Breast epithelium (tissue), 4 donors: ENCODE measurements at regions not wholly inside any gene's neighbourhood (a gene's known extent, or its start where the extent isn't known, plus 50 kb on each side); places are given as distances from the start of the nearest gene placed in this dataset.

Experiments
- DNase-seq, 2 donors: peaks; one replicate each; pipeline ENCODE4 v3.0.0-alpha.2; 2019; ENCODE audit warnings: low spot score in 2 of 2
- H3K27ac ChIP-seq, 2 donors: fragments of 200-600 bp; sonication (generic) in 1 of 2; one replicate each; pipeline ENCODE4 v1.5.1; 2016 to 2019; ENCODE audit warnings: mild to moderate bottlenecking in 1 of 2
- H3K27me3 ChIP-seq, 2 donors: fragments of 200-600 bp; sonication (generic) in 1 of 2; one replicate each; pipeline versions ENCODE4 v1.5.1 to v1.6.0; 2017 to 2019; ENCODE audit warnings: control low read depth in 1 of 2, mild to moderate bottlenecking in 1 of 2
- H3K36me3 ChIP-seq: fragments of 200-600 bp; one replicate; pipeline ENCODE4 v1.5.1; 2019
- H3K4me1 ChIP-seq, 2 donors: fragments of 200-600 bp; sonication (generic); one replicate each; pipeline ENCODE4 v1.5.1; 2016 to 2019; ENCODE audit warnings: control low read depth in 1 of 2
- H3K4me3 ChIP-seq, 3 donors: fragments of 200-600 bp; sonication (generic); 1 replicate in 2 of 3; 2 replicates in 1 of 3; pipeline ENCODE4 v1.5.1; 2016 to 2019; ENCODE audit warnings: mild to moderate bottlenecking in 3 of 3, moderate library complexity in 2 of 3
- H3K9me3 ChIP-seq, 2 donors: fragments of 200-600 bp; sonication (generic) in 1 of 2; one replicate each; pipeline ENCODE4 v1.5.1; 2016 to 2019; ENCODE audit warnings: control low read depth in 1 of 2
- CTCF ChIP-seq, 3 donors: fragments of 450-650 bp; IDR thresholded peaks; one replicate each; pipeline ENCODE4 v1.5.1; 2016 to 2017; ENCODE audit warnings: antibody characterized with exemption in 3 of 3, mild to moderate bottlenecking in 3 of 3, moderate library complexity in 3 of 3
- POLR2A ChIP-seq: fragments of 450-650 bp; IDR thresholded peaks from one replicate; pipeline ENCODE4 v1.6.1; 2016; ENCODE audit warnings: antibody characterized with exemption, mild to moderate bottlenecking, moderate library complexity
- POLR2AphosphoS5 ChIP-seq, 3 donors: sonication (generic); formaldehyde crosslinking; IDR thresholded peaks; one replicate each; pipeline ENCODE4 v1.6.1; 2017; ENCODE audit warnings: antibody characterized with exemption in 3 of 3
- intact Hi-C: fragments of 100-400 bp; cut with DNase I; formaldehyde crosslinking; loops from one replicate; pipeline ENCODE4 v1.15.1; 2023; ENCODE audit warnings: low total_unique reads

- intact Hi-C loops: no loop called here
- TF ChIP-seq POLR2AphosphoS5 (IDR thresholded peaks at IDR 0.05) (no peak), POLR2A (no peak), CTCF (IDR thresholded peaks at IDR 0.05) (no peak)
These were observed 107.9 kb downstream of the AKR1D1 start for GRCh38 chr7:138184191-138184590.

GRCh38 chr7:138185132-138185908 lies 109.1 kb downstream of the AKR1D1 start:
- Histone ChIP-seq H3K9me3 (peaks cover 7 to 16% of the 10 kb centered on the region in 2 donors), H3K27ac (no peak overlapping the region), H3K4me3 (no peak overlapping the region), H3K4me1 (no peaks in the 10 kb centered on the region), H3K27me3 (no peaks in the 10 kb centered on the region), H3K36me3 (no peaks in the 10 kb centered on the region)
- TF ChIP-seq CTCF (IDR thresholded peaks at IDR 0.05) (no peak), POLR2A (no peak), POLR2AphosphoS5 (IDR thresholded peaks at IDR 0.05) (no peak)
- no peak for DNase-seq
- intact Hi-C loops: no loop called here

More at GRCh38 chr7:138184191-138184590, 107.9 kb downstream of the AKR1D1 start:
- Histone ChIP-seq H3K36me3 (no peaks in the 10 kb centered on the region), H3K27ac (no peak overlapping the region), H3K4me3 (no peak overlapping the region), H3K4me1 (no peaks in the 10 kb centered on the region), H3K27me3 (no peaks in the 10 kb centered on the region), H3K9me3 (peaks cover 7 to 16% of the 10 kb centered on the region in 2 donors)
- no peak for DNase-seq

- TF ChIP-seq POLR2AphosphoS5 (IDR thresholded peaks at IDR 0.05): no peak
- TF ChIP-seq POLR2A: no peak
- no peak for TF ChIP-seq CTCF (IDR thresholded peaks at IDR 0.05)
These were observed 110.7 kb downstream of the AKR1D1 start for GRCh38 chr7:138186951-138187351.

GRCh38 chr7:138188290-138188858 lies 112.1 kb downstream of the AKR1D1 start:
- Histone ChIP-seq H3K27ac (no peak overlapping the region), H3K4me1 (no peaks in the 10 kb centered on the region), H3K9me3 (peaks cover 7 to 16% of the 10 kb centered on the region in 2 donors), H3K27me3 (no peaks in the 10 kb centered on the region), H3K4me3 (no peak overlapping the region), H3K36me3 (no peaks in the 10 kb centered on the region)
- no peak for TF ChIP-seq POLR2A
- no peak for TF ChIP-seq CTCF (IDR thresholded peaks at IDR 0.05)
- no peak for TF ChIP-seq POLR2AphosphoS5 (IDR thresholded peaks at IDR 0.05)
- DNase-seq: no peak
- intact Hi-C loops: no loop called here

More at GRCh38 chr7:138186951-138187351, 110.7 kb downstream of the AKR1D1 start:
- Histone ChIP-seq H3K4me3 (no peak overlapping the region), H3K4me1 (no peaks in the 10 kb centered on the region), H3K9me3 (peaks cover 7 to 16% of the 10 kb centered on the region in 2 donors), H3K27me3 (no peaks in the 10 kb centered on the region), H3K27ac (no peak overlapping the region), H3K36me3 (no peaks in the 10 kb centered on the region)
- no peak for DNase-seq
- intact Hi-C loops: no loop called here

- TF ChIP-seq CTCF (IDR thresholded peaks at IDR 0.05) (no peak), POLR2AphosphoS5 (IDR thresholded peaks at IDR 0.05) (no peak), POLR2A (no peak)
These were observed 118.3 kb downstream of the AKR1D1 start for GRCh38 chr7:138194567-138194966.

More at GRCh38 chr7:138194567-138194966, 118.3 kb downstream of the AKR1D1 start:
- H3K4me3 ChIP-seq: no peak overlapping the region
- intact Hi-C loops: no loop called here
- H3K27ac ChIP-seq: no peak overlapping the region
- no peaks in the 10 kb centered on the region for H3K27me3 ChIP-seq
- H3K9me3 ChIP-seq: no peaks in the 10 kb centered on the region
- H3K36me3 ChIP-seq: no peaks in the 10 kb centered on the region
- no peak for DNase-seq
- H3K4me1 ChIP-seq: no peaks in the 10 kb centered on the region
